ENCODE measurements at regions not wholly inside any gene's neighbourhood (a gene's known extent, or its start where the extent isn't known, plus 50 kb on each side); places are given as distances from the start of the nearest gene placed in this dataset.

GRCh38 chr2:207464007-207464406, 65.8 kb upstream of the CREB1 start:
- no peak for DNase-seq

GRCh38 chr2:207465894-207466293, 63.9 kb upstream of the CREB1 start:
- no peak for DNase-seq

GRCh38 chr2:207467716-207468347, 61.9 kb upstream of the CREB1 start:
- DNase-seq, result no peak

- no peak for DNase-seq
These were observed 61.3 kb upstream of the CREB1 start for GRCh38 chr2:207468488-207468887.

GRCh38 chr2:207469451-207469850, 60.3 kb upstream of the CREB1 start:
- no peak for DNase-seq

GRCh38 chr2:207469943-207470729, 59.6 kb upstream of the CREB1 start:
- DNase-seq, result peak in 1 of 2 donors; percentile 16

- DNase-seq, result no peak
These were observed 58.5 kb upstream of the CREB1 start for GRCh38 chr2:207471261-207471660.

- DNase-seq, result no peak
These were observed 57.3 kb upstream of the CREB1 start for GRCh38 chr2:207472343-207473048.

GRCh38 chr2:207473049-207473930, 56.5 kb upstream of the CREB1 start:
- peak; percentile 65 to 89 for DNase-seq

GRCh38 chr2:207473931-207474235, 55.9 kb upstream of the CREB1 start:
- DNase-seq, result no peak

GRCh38 chr2:207474863-207475485, 54.8 kb upstream of the CREB1 start:
- DNase-seq, result peak in 1 of 2 donors; percentile 64

GRCh38 chr2:207475546-207475945, 54.2 kb upstream of the CREB1 start:
- no peak for DNase-seq

- DNase-seq, result no peak
These were observed 51.9 kb upstream of the CREB1 start for GRCh38 chr2:207477896-207478295.

GRCh38 chr2:207478572-207478971, 51.2 kb upstream of the CREB1 start:
- no peak for DNase-seq

- DNase-seq, result no peak
These were observed 50.5 kb upstream of the CREB1 start for GRCh38 chr2:207479198-207479785.
